ENCODE measurements at regions not wholly inside any gene's neighbourhood (a gene's known extent, or its start where the extent isn't known, plus 50 kb on each side); places are given as distances from the start of the nearest gene placed in this dataset.

GRCh38 chr2:43127941-43128558 is 98.4 kb downstream of the ZFP36L2 start:
- no peak for DNase-seq

GRCh38 chr2:43127208-43127940 is 99.0 kb downstream of the ZFP36L2 start:
- no peak for DNase-seq

- DNase-seq: no peak
Measured at GRCh38 chr2:43126817-43127207, 99.6 kb downstream of the ZFP36L2 start.

GRCh38 chr2:43125090-43125998 is 101.1 kb downstream of the ZFP36L2 start:
- no peak for DNase-seq

- DNase-seq: no peak
Measured at GRCh38 chr2:43124687-43125057, 101.7 kb downstream of the ZFP36L2 start.

GRCh38 chr2:43123981-43124686 is 102.3 kb downstream of the ZFP36L2 start:
- no peak for DNase-seq

GRCh38 chr2:43123486-43123885 is 102.9 kb downstream of the ZFP36L2 start:
- DNase-seq: no peak

GRCh38 chr2:43123028-43123427 is 103.4 kb downstream of the ZFP36L2 start:
- DNase-seq: no peak

GRCh38 chr2:43121580-43122314 is 104.7 kb downstream of the ZFP36L2 start:
- no peak for DNase-seq

- no peak for DNase-seq
Measured at GRCh38 chr2:43119303-43119702, 107.1 kb downstream of the ZFP36L2 start.

GRCh38 chr2:43117521-43118143 is 108.8 kb downstream of the ZFP36L2 start:
- no peak for DNase-seq

- DNase-seq: no peak
Measured at GRCh38 chr2:43116988-43117387, 109.4 kb downstream of the ZFP36L2 start.

- DNase-seq: no peak
Measured at GRCh38 chr2:43115881-43116280, 110.5 kb downstream of the ZFP36L2 start.

- DNase-seq: peak; percentile 24
Measured at GRCh38 chr2:43114210-43114609, 112.2 kb downstream of the ZFP36L2 start.

GRCh38 chr2:43111788-43112554 is 114.4 kb downstream of the ZFP36L2 start:
- DNase-seq: no peak

- no peak for DNase-seq
Measured at GRCh38 chr2:43110442-43110871, 115.9 kb downstream of the ZFP36L2 start.

- DNase-seq: no peak
Measured at GRCh38 chr2:43109261-43109743, 117.1 kb downstream of the ZFP36L2 start.

GRCh38 chr2:43107679-43108078 is 118.7 kb downstream of the ZFP36L2 start:
- DNase-seq: no peak

- no peak for DNase-seq
Measured at GRCh38 chr2:43106559-43107527, 119.6 kb downstream of the ZFP36L2 start.
